Body of pancreas (tissue), 4 donors: ENCODE measurements at regions not wholly inside any gene's neighbourhood (a gene's known extent, or its start where the extent isn't known, plus 50 kb on each side); places are given as distances from the start of the nearest gene placed in this dataset.

Source experiments
- POLR2A ChIP-seq, 3 donors: fragments of 450-650 bp; IDR thresholded peaks; one replicate each; pipeline ENCODE4 v1.6.1; 2016; ENCODE audit warnings: antibody characterized with exemption in 3 of 3, mild to moderate bottlenecking in 2 of 3
- TF ChIP-seq, protein P1 (sequence below), 7 experiments: fragments of 450-650 bp in 4 of 7; fragments of 200-600 bp in 3 of 7; sonication (generic) in 3 of 7; IDR thresholded peaks; one replicate each; pipeline ENCODE4 v1.5.1; 2016 to 2019; ENCODE audit warnings: antibody characterized with exemption in 7 of 7

DNA sequence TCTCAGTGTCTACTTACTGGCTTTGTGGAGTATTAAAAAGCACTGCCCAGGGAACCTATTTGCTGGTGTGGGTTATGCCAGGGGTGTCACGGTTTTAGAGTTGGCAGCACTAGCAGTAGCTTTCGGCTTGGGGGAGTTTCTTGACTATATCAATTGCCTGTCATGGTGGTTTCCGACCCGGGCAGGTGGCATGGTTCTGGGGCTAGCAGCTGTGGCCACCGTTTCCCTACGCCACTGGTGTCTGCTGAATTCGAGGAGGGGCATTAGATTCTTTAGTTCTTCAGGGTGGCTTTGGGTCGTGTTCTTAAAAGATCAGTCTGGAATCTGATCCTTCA is 55.6 kb upstream of the FOXC1 start:
- TF ChIP-seq, protein P1, sequence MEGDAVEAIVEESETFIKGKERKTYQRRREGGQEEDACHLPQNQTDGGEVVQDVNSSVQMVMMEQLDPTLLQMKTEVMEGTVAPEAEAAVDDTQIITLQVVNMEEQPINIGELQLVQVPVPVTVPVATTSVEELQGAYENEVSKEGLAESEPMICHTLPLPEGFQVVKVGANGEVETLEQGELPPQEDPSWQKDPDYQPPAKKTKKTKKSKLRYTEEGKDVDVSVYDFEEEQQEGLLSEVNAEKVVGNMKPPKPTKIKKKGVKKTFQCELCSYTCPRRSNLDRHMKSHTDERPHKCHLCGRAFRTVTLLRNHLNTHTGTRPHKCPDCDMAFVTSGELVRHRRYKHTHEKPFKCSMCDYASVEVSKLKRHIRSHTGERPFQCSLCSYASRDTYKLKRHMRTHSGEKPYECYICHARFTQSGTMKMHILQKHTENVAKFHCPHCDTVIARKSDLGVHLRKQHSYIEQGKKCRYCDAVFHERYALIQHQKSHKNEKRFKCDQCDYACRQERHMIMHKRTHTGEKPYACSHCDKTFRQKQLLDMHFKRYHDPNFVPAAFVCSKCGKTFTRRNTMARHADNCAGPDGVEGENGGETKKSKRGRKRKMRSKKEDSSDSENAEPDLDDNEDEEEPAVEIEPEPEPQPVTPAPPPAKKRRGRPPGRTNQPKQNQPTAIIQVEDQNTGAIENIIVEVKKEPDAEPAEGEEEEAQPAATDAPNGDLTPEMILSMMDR (IDR thresholded peaks at IDR 0.05), result no peak
- no peak for TF ChIP-seq POLR2A (IDR thresholded peaks at IDR 0.05)
